Mesenteric fat pad (tissue), 1 donor: ENCODE measurements at regions not wholly inside any gene's neighbourhood (a gene's known extent, or its start where the extent isn't known, plus 50 kb on each side); places are given as distances from the start of the nearest gene placed in this dataset.
A peak's percentile ranks its signal among the peaks of the same experiment; 100 is the strongest.

Source experiments
- DNase-seq: peaks from one replicate; pipeline ENCODE4 v3.0.0-alpha.2; 2020; ENCODE audit warnings: low spot score
- donor health status: DM: yes; HTN: yes; CAD: no.

DNA sequence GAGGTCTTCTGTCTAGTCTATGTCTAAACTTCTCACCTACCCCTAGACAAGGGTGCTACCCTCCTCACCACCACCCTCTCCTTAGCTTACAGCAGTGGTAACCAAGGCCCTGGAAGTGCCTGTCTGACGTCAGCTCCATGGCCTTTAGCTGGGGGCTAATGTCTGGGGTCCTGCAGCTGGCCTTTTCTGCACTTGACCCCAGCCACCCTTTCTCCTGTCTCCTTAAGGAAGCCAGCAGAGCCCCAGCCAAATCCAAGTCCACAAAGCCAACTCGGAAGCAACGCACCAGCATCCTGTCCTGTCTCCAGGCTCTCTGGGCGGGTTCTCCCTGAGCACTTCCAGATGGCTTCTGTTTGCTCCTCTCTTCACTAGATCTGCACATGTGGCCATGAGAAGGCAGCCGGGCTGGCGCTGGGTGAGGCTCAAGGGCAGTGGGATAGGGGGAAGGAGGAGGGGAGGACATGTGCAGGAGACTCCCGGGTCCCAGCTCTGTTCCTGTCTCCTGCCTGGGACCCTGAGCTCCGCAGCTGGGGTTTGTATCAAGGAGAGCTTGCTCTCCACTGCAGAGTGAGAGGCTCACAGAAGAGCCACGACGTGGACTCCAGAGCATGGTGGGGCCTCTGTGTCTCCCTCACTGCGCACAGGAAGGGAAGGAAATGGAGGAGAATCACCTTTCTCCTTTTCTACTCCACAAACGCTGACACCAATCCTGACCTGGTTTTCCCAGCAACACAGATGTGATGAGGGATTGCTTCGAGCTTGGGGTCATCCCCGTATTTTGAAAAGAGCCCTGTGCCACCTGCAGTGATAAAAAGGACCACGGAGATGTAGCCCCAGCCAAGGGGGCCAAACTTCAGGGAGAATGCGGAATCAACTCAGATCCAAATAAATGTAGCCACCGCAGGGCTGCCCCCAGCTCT lies 204.2 kb downstream of the USP12 start:
- DNase-seq: no peak

DNA sequence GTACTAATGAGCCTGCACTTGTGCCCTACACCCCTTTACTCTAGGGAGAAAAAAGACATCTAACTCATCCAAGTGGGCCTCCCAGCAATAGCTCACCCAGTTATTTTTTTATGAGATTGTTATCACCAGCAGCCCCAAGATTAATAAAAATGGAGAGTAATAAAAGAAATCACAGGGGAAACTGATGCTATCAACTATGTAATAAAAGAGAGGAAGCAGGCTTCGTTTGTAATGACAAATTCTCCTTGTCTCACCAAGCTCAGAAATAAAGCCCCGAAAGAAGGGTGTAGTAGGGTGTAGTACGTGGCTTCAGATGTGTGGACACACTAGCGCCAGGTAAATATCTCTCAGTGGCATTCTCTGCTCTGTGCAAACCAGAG lies 204.9 kb downstream of the USP12 start:
- no peak for DNase-seq

DNA sequence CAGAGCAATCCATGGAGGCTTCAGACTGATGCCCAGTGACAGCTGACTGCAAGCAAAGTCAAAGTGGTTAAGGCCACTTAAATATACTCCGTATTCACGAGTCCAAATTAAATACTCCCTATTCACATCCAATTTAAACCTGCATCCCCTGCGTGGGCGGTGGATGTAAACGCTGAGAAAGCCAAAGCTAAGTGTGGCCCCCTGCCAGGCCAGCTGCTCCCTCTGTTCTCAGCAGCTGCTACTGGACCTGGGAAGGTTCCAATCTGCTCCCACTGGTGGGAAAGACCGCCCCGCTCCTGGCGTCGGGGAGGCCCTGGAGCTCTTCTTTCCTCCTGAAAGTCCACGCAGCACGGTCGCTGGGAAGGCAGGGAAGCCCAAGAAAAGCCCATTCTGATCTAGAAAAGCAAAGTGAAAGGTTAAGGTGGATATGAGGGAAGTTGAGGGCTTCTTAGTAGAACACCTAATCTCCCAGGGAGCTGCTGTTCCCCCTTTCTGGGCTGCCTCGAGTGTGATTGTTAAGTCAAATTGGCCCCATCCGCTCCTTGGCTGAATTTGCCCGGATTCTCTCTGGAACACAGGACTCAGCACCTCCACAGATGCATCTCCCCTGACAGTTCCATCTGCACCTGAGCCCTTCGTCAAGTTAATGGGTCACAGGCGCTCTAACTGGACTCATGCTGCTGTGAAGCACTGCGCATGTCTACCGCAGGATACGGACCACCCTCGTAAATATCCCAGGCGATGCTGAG lies 205.5 kb downstream of the USP12 start:
- no peak for DNase-seq

- no peak for DNase-seq
Observed at GRCh38 chr13:26964278-26965250, 204.0 kb upstream of the GPR12 start.

DNA sequence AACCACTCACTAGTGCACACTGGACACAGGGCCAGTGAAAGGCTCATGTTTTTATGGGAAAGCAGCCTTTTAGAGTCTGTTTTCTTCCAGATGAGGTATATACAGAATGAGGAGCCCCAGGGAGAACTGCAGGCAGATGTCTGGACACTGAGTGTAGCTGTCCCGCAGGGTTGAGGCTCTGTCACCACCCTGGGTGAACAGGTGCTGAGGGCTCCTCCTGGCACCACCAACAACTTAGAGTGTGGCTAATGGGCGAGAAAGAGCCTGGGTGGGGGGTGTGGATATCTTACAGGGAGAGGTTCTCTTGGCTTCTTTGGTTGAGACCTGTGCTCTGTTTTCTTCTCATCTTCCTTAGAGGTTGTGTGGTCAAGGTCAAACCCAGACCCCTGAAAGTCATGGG lies 202.1 kb upstream of the GPR12 start:
- DNase-seq: no peak

DNA sequence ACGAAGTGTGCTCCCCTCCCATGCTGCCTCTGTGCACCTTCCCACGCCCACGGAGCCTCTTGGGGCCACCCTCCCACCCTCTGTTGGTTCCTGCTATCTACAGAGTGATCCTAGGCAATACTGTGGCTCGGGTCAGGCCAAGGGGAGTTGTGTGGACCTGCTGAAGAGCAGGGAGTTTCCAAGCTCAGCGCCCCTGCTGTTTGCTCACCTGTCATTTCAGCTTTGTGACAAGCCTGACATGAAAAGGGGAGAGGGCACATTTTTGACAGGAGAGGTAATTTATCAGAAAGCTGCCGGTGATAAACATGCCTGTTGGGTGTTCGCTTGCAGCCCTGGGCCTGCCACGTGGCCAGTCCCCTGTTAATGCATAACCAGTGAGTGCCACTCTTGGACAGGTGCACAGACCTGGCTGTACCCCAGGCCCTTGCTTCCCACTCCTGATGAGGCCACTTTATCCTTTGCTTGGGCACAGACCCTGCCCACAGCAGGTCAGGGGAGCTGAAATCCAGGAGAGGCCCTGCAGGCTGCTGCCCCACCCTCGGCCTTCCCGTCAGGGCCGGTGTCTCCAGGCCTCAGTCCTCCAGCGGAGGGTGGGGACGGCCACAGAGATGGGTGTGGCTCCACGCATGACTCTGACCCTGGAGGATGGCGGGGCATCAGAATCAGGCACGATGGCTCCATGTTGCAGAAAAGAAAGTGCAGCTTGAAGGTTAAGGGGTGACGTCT lies 201.5 kb upstream of the GPR12 start:
- DNase-seq: no peak

GRCh38 chr13:26957182-26957581 lies 196.6 kb upstream of the GPR12 start:
- DNase-seq: no peak

- no peak for DNase-seq
Observed at GRCh38 chr13:26956522-26957142, 196.0 kb upstream of the GPR12 start.

DNA sequence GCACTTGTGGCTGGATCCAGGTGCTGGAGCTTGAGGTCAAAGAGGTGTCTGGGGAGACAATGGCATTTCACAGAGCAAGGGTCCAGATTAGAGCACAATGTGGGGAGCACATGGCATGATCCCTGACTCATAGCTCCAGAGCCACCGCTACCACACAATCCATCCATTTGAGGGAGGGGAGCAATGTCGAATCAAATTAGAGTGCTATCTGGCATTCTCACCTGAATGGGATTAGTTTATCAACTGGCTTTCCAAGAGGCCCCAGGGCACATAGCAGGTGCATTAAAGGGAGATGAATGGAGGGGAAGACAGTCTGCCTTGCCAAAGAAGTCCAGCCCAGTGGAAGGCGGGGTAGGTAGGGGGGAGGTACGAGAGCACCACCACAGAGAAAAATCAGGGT lies 194.4 kb upstream of the GPR12 start:
- no peak for DNase-seq

GRCh38 chr13:26953291-26953690 lies 192.7 kb upstream of the GPR12 start:
- no peak for DNase-seq

- no peak for DNase-seq
Observed at GRCh38 chr13:26952551-26953143, 192.1 kb upstream of the GPR12 start.

DNA sequence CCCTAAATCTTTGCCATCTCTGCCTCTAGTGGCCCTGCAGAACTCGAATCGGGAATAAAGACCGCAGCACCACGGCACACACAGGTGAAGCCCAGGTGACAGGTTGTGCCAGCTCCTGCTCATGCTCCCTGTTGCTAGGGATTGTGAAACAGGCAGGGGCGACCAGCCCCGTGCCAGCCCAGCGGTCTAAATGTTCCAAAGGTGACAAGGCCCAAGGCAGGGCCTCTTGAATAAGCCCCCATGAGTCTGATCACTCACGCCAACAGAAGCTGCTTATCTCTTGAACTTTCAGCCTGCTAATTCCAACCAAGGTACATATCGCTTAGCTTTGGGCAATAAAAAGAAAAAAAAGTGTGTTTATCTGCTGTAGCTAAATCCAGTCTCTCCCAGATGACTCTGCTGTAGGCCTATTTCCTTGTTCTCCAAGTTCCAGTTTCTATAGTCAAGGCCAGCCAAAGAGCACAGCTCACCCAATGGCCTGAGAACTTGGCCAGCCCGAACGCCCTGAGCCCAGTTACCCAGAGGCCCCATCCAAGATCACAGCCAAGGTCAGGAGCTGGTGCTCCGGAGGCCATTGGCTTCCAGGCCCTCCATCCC lies 191.1 kb upstream of the GPR12 start:
- DNase-seq: no peak

DNA sequence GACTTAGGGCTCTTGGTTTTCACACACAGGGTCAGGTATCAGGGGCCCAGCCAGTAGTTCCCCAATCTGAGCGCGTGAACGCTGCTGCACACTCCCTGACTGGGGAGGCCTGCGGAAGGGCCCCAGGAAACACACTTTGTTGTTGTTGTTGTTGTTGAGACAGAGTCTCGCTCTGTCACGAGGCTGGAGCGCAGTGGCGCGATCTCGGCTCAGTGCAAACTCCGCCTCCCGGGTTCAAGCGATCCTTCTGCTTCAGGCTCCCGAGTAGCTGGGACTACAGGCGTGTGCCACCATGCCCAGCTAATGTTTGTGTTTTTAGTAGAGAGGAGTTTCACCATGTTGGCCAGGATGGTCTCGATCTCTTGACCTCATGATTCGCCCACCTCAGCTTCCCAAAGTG lies 190.4 kb upstream of the GPR12 start:
- DNase-seq: no peak

GRCh38 chr13:26950546-26950945 lies 190.0 kb upstream of the GPR12 start:
- DNase-seq: no peak

GRCh38 chr13:26949701-26950502 lies 189.3 kb upstream of the GPR12 start:
- DNase-seq: no peak

GRCh38 chr13:26948353-26948752 lies 187.8 kb upstream of the GPR12 start:
- no peak for DNase-seq

GRCh38 chr13:26946684-26947343 lies 186.2 kb upstream of the GPR12 start:
- no peak for DNase-seq

- peak; percentile 20 for DNase-seq
Observed at GRCh38 chr13:26943748-26944147, 183.2 kb upstream of the GPR12 start.
